K562 (cell line): ENCODE measurements at regions not wholly inside any gene's neighbourhood (a gene's known extent, or its start where the extent isn't known, plus 50 kb on each side); places are given as distances from the start of the nearest gene placed in this dataset.

Experiments used
- ATAC-seq: fragments of 200-7000 bp; cut with Tn5 transposase; 3 replicates; pipeline ENCODE4 v1.9.1; 2020; ENCODE audit warnings: moderate library complexity
- BruUV-seq: library from RNA; stranded (reverse); fragments of 400-500 nt; replicated peaks from 2 replicates; lab custom pipeline; 2021; lab: Mats Ljungman, UMichigan
- CTCF ChIA-PET: fragments of 300-600 bp; formaldehyde crosslinking; extraction: SDS; loops from one replicate; lab custom pipeline; 2021; ENCODE audit warnings: low intra/inter-chr PET ratio; lab: Yijun Ruan, JAX
- POLR2A ChIA-PET: fragments of 300-600, 350-650 bp; sonication (Branson Sonifier 250); formaldehyde crosslinking; extraction: SDS; loops from one replicate; lab custom pipeline; 2021; ENCODE audit warnings: antibody characterized with exemption, inconsistent platforms; lab: Yijun Ruan, JAX
- DNase-seq, 4 experiments: peaks; one replicate each; pipeline versions ENCODE4 v3.0.0 to v3.0.0-alpha.2; 2011 to 2018; ENCODE audit warnings: low spot score in 3 of 4, mixed read lengths in 3 of 4; ENCODE audit errors: extremely low read depth in 1 of 4
- FAIRE-seq: peaks from 2 replicates; lab custom pipeline; 2011; peaks lifted over from hg19 to GRCh38; lab: Jason Lieb, UNC
- H2AFZ ChIP-seq: 2 replicates; pipeline ENCODE4 v1.6.0; 2011; ENCODE audit warnings: low read depth, low read length, control low read depth, inconsistent platforms
- H3K27ac ChIP-seq: fragments of 200-600 bp; 3 replicates; pipeline ENCODE4 v1.8.0; 2011; ENCODE audit warnings: low read depth, mild to moderate bottlenecking, control low read depth, inconsistent platforms, low read length, moderate library complexity, mixed read lengths; ENCODE audit errors: extremely low read depth
- H3K27me3 ChIP-seq, 2 experiments: fragments of 300-600 bp in 1 of 2; 2 replicates in 1 of 2; 3 replicates in 1 of 2; pipeline versions ENCODE4 v1.6.0 to v1.8.0; 2011; ENCODE audit warnings: inconsistent platforms in 2 of 2, low read length in 2 of 2, mild to moderate bottlenecking in 1 of 2, mixed read lengths in 1 of 2, moderate library complexity in 1 of 2; ENCODE audit not compliant: control insufficient read depth in 2 of 2, insufficient read depth in 2 of 2
- H3K36me3 ChIP-seq: fragments of 300-600 bp; 3 replicates; pipeline ENCODE4 v1.8.0; 2011; ENCODE audit warnings: mild to moderate bottlenecking, low read length, inconsistent platforms; ENCODE audit not compliant: control insufficient read depth, insufficient read depth
- H3K4me1 ChIP-seq, 2 experiments: fragments of 200-600 bp in 1 of 2; replicated peaks in 1 of 2; 2 replicates in 1 of 2; 3 replicates in 1 of 2; pipeline versions ENCODE4 v1.5.1 to v1.8.0; 2011; ENCODE audit warnings: inconsistent platforms in 2 of 2, low read length in 2 of 2, mild to moderate bottlenecking in 1 of 2, mixed read lengths in 1 of 2, moderate library complexity in 1 of 2; ENCODE audit not compliant: control insufficient read depth in 2 of 2, insufficient read depth in 2 of 2
- H3K4me2 ChIP-seq: 2 replicates; pipeline ENCODE4 v1.6.1; 2011; ENCODE audit warnings: low read length, control low read depth, inconsistent platforms, mixed read lengths; ENCODE audit not compliant: insufficient read depth
- H3K4me3 ChIP-seq: fragments of 200-600 bp; sonication (generic), shearing (Covaris generic); 2 replicates; pipeline ENCODE4 v1.5.1; 2016; ENCODE audit warnings: control low read depth, inconsistent platforms
- H3K79me2 ChIP-seq: fragments of 200-600 bp; 3 replicates; pipeline ENCODE4 v1.8.0; 2011; ENCODE audit warnings: low read length, inconsistent platforms; ENCODE audit not compliant: control insufficient read depth, insufficient read depth
- H3K9ac ChIP-seq, 2 experiments: 2 replicates each; pipeline versions ENCODE4 v1.6.0 to v1.6.1; 2011; ENCODE audit warnings: low read depth in 2 of 2, low read length in 2 of 2, control low read depth in 1 of 2, inconsistent platforms in 1 of 2, mild to moderate bottlenecking in 1 of 2, mixed read lengths in 1 of 2; ENCODE audit not compliant: insufficient read depth in 1 of 2
- H3K9me1 ChIP-seq: one replicate; pipeline ENCODE4 v1.6.0; 2011; ENCODE audit warnings: inconsistent platforms, mild to moderate bottlenecking, low read length, moderate library complexity; ENCODE audit not compliant: control insufficient read depth, insufficient read depth
- H3K9me3 ChIP-seq: replicated peaks from 2 replicates; pipeline ENCODE4 v1.5.1; 2011; ENCODE audit warnings: low read depth, low read length, inconsistent platforms; ENCODE audit not compliant: control insufficient read depth, insufficient read depth
- H4K20me1 ChIP-seq: replicated peaks from 2 replicates; pipeline ENCODE4 v1.6.1; 2011; ENCODE audit warnings: low read length, inconsistent platforms, mixed read lengths; ENCODE audit not compliant: control insufficient read depth, insufficient read depth
- CBX3 ChIP-seq, 2 experiments: IDR thresholded peaks; 1 replicate in 1 of 2; 2 replicates in 1 of 2; pipeline ENCODE4 v1.6.1; 2012; ENCODE audit warnings: inconsistent platforms in 2 of 2, low read length in 2 of 2, borderline replicate concordance in 1 of 2, control low read depth in 1 of 2
- GABPB1 ChIP-seq: sonication (generic); formaldehyde crosslinking; IDR thresholded peaks from 2 replicates; pipeline ENCODE4 v1.8.0; 2022; ENCODE audit warnings: mild to moderate bottlenecking, missing genetic modification reagents
- HCFC1 ChIP-seq: IDR thresholded peaks from 2 replicates; pipeline ENCODE4 v1.6.1; 2012; ENCODE audit warnings: low read depth, low read length, improper control_type of control experiment
- KDM5B ChIP-seq: fragments of 200-600 bp; sonication (generic); IDR thresholded peaks from 2 replicates; pipeline ENCODE4 v1.6.1; 2012; ENCODE audit warnings: low read depth, mild to moderate bottlenecking, moderate library complexity, low read length, control low read depth, inconsistent platforms; ENCODE audit not compliant: insufficient replicate concordance
- MLLT1 ChIP-seq, 2 experiments: fragments of 450-650 bp; IDR thresholded peaks; 2 replicates each; pipeline ENCODE4 v1.6.1; 2016
- MTA1 ChIP-seq: fragments of 450-650 bp; IDR thresholded peaks from 2 replicates; pipeline ENCODE4 v1.6.1; 2017; ENCODE audit warnings: borderline replicate concordance
- NFE2 ChIP-seq: IDR thresholded peaks from 2 replicates; pipeline ENCODE4 v1.6.1; 2014; ENCODE audit warnings: antibody characterized with exemption, low read depth
- NFYB ChIP-seq: IDR thresholded peaks from 2 replicates; pipeline ENCODE4 v1.6.1; 2011; ENCODE audit warnings: mild to moderate bottlenecking, moderate library complexity; ENCODE audit not compliant: insufficient read length; ENCODE audit errors: extremely low read depth
- NRF1 ChIP-seq, 2 experiments: fragments of 450-650 bp; IDR thresholded peaks in 1 of 2; conservative IDR thresholded peaks in 1 of 2; 2 replicates each; pipeline ENCODE4 v1.6.1; 2014; ENCODE audit warnings: mild to moderate bottlenecking in 2 of 2
- OTX1 ChIP-seq: fragments of 450-650 bp; formaldehyde crosslinking; IDR thresholded peaks from 2 replicates; pipeline ENCODE4 v1.4.0; 2022; ENCODE audit warnings: mild to moderate bottlenecking
- PHB ChIP-seq: fragments of 250-450 bp; sonication (Bioruptor Pico); IDR thresholded peaks from 2 replicates; pipeline ENCODE4 v1.5.0; 2021
- POU5F1 ChIP-seq: fragments of 150-350 bp; IDR thresholded peaks from 2 replicates; pipeline ENCODE4 v1.6.1; 2014; ENCODE audit warnings: borderline replicate concordance, low read length, low read depth, mild to moderate bottlenecking; ENCODE audit not compliant: partially characterized antibody
- SAFB ChIP-seq: fragments of 200-400 bp; formaldehyde crosslinking; IDR thresholded peaks from 2 replicates; pipeline ENCODE4 v1.6.1; 2017; ENCODE audit warnings: low read depth, low read length, borderline replicate concordance
- TEAD2 ChIP-seq: fragments of 450-650 bp; IDR thresholded peaks from 2 replicates; pipeline ENCODE4 v1.6.1; 2016; ENCODE audit warnings: missing genetic modification characterization, control low read depth, missing compliant biosample characterization
- TRIM24 ChIP-seq, 2 experiments: fragments of 450-650 bp; IDR thresholded peaks; 2 replicates each; pipeline ENCODE4 v1.6.1; 2016
- USF2 ChIP-seq: sonication (generic); formaldehyde crosslinking; IDR thresholded peaks from 2 replicates; pipeline ENCODE4 v1.5.0; 2020; ENCODE audit warnings: missing genetic modification reagents
- YBX1 ChIP-seq: fragments of 450-650 bp; IDR thresholded peaks from 2 replicates; pipeline ENCODE4 v1.7.1; 2016; ENCODE audit warnings: mild to moderate bottlenecking
- ZNF184 ChIP-seq: sonication (generic); formaldehyde crosslinking; IDR thresholded peaks from 2 replicates; pipeline ENCODE4 v1.5.0; 2020; ENCODE audit warnings: missing genetic modification reagents
- WGBS: fragments of 100-300 bp; shearing (Covaris generic); methylation state at CpG from one replicate; pipeline ENCODE4 v1.1.6; 2016; ENCODE audit warnings: low coverage, mixed read lengths; ENCODE audit not compliant: insufficient coverage; ENCODE audit errors: missing lambda C conversion rate; 5-methylcytosine and 5-hydroxymethylcytosine counted together
- in situ Hi-C: fragments of 300-500 bp; cut with MboI; formaldehyde crosslinking; loops from 4 replicates; pipeline ENCODE4 v1.15.0; 2018; ENCODE audit warnings: inconsistent platforms, mixed read lengths
- intact Hi-C: fragments of 100-400 bp; cut with micrococcal nuclease; formaldehyde crosslinking; loops from 2 replicates; pipeline ENCODE4 v1.14.2; 2022

- TF ChIP-seq NFE2 (no peak), MTA1 (no peak), TEAD2 (tag) (no peak), HCFC1 (no peak), KDM5B (no peak), GABPB1 (CRISPR knock-in tag) (no peak), USF2 (CRISPR knock-in tag) (no peak), ZNF184 (CRISPR knock-in tag) (no peak), SAFB (no peak), CBX3 (IDR thresholded peaks at IDR 0.05; ENCODE audit: borderline replicate concordance in 1 of 2, low read length in 2 of 2) (no peak), OTX1 (CRISPR knock-in tag) (no peak), NFYB (no peak), TRIM24 (IDR thresholded peaks at IDR 0.05) (no peak), MLLT1 (IDR thresholded peaks at IDR 0.05) (no peak), NRF1 (conservative IDR thresholded peaks at IDR 0.05 in 1 of 2, IDR thresholded peaks at IDR 0.05 in 1 of 2) (no peak), PHB (CRISPR knock-in tag) (no peak), POU5F1 (no peak), YBX1 (no peak)
- Histone ChIP-seq H3K4me2 (no peak overlapping the region), H3K27ac (no peak overlapping the region), H2AFZ (no peak overlapping the region), H3K4me1 (no peaks in the 10 kb centered on the region), H3K9me3 (no peaks in the 10 kb centered on the region), H4K20me1 (no peaks in the 10 kb centered on the region), H3K9ac (no peak overlapping the region), H3K79me2 (no peaks in the 10 kb centered on the region), H3K27me3 (peaks cover 0 to 2% of the 10 kb centered on the region in 2 experiments; a peak in 2 of 5 replicates), H3K4me3 (no peak overlapping the region), H3K36me3 (no peaks in the 10 kb centered on the region), H3K9me1 (no peaks in the 10 kb centered on the region)
- 0% methylated on average over 1 of the region's 1 CpG for WGBS
- in situ Hi-C loops (no loop called here), intact Hi-C loops (loop anchor here (10.0 kb wide), 1 partner anchor 81 kb away; no protein-coding TSS in a partner anchor)
- FAIRE-seq (no peak), DNase-seq (no peak), ATAC-seq (no peak)
- CTCF ChIA-PET, result no interaction called here
- BruUV-seq, result no TSS peak
- POLR2A ChIA-PET, result interaction anchor here (0.5 kb wide), 1 partner anchor 838 kb away, joined by 3 read pairs; no protein-coding TSS in a partner anchor
Measured at GRCh38 chr18:22013993-22014392, 155.4 kb upstream of the GATA6 start.
